ENCODE measurements at regions not wholly inside any gene's neighbourhood (a gene's known extent, or its start where the extent isn't known, plus 50 kb on each side); places are given as distances from the start of the nearest gene placed in this dataset.

GRCh38 chr1:57591842-57592241 lies 168.0 kb upstream of the DAB1 start:
- TF ChIP-seq SIN3A (IDR thresholded peaks at IDR 0.05; ENCODE audit: borderline replicate concordance, insufficient read depth, low read length) (no peak), POLR2AphosphoS5 (IDR thresholded peaks at IDR 0.05; ENCODE audit: low read depth, low read length) (no peak)
